ENCODE measurements at regions not wholly inside any gene's neighbourhood (a gene's known extent, or its start where the extent isn't known, plus 50 kb on each side); places are given as distances from the start of the nearest gene placed in this dataset.
"Not testable (repeated sequence)": the region's sequence is repeated elsewhere in the genome, so short reads cannot be mapped to it uniquely, and the experiment has no call there.

DNA sequence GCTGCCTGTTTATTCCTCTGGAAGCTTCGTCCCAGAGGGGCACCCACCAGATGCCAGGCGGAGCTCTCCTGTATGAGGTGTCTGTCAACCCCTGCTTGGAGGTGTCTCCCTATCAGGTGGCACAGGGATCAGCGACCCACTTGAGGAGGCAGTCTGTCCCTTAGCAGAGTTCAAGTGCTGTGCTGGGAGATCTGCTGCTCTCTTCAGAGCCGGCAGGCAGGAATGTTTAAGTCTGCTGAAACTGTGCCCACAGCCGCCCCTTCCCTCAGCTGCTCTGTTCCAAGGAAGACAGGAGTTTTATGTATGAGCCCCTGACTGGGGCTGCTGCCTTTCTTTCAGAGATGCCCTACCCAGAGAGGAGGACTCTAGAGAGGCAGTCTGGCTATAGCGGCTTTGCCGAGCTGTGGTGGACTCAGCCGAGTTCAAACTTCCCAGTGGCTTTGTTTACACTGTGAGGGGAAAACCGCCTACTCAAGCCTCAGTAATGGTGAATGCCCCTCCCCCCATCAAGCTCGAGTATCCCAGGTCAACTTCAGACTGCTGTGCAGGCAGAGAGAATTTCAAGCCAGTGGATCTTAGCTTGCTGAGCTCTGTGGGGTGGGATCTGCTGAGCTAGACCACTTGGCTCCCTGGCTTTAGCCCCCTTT lies 279.8 kb downstream of the TTC8 start:
- not testable (repeated sequence) for H3K14ac ChIP-seq (ENCODE audit: insufficient read length); H2BK15ac ChIP-seq (ENCODE audit: low read length); H3K4me1 ChIP-seq (replicated peaks in 1 of 4; ENCODE audit: control insufficient read depth in 3 of 4, insufficient read depth in 4 of 4, low read length in 3 of 4); H3K4ac ChIP-seq (replicated peaks; ENCODE audit: insufficient read length, low read depth, low read length); H3K56ac ChIP-seq (replicated peaks; ENCODE audit: insufficient read length, low read depth, low read length); H4K8ac ChIP-seq (ENCODE audit: extremely low read depth, insufficient read depth, low read length); H3K9me3 ChIP-seq (ENCODE audit: insufficient read depth in 2 of 2, low read depth in 1 of 2, low read length in 1 of 2); H4K20me1 ChIP-seq (replicated peaks in 1 of 2; ENCODE audit: control insufficient read depth in 1 of 2, insufficient read depth in 2 of 2, low read length in 2 of 2); H4K5ac ChIP-seq (ENCODE audit: insufficient read length, low read depth, low read length); H3K4me2 ChIP-seq (ENCODE audit: insufficient read depth in 1 of 2, low read depth in 2 of 2, low read length in 2 of 2); H3K79me2 ChIP-seq (ENCODE audit: control insufficient read depth in 1 of 2, insufficient read depth in 2 of 2, low read length in 2 of 2); H3K18ac ChIP-seq (ENCODE audit: extremely low read depth, low read length); H2AK5ac ChIP-seq (ENCODE audit: low read depth, low read length); H3K27ac ChIP-seq (ENCODE audit: low read depth, low read length); H2BK120ac ChIP-seq (replicated peaks; ENCODE audit: low read depth, low read length); H2BK5ac ChIP-seq (ENCODE audit: low read depth, low read length); H3K23me2 ChIP-seq (ENCODE audit: low read depth, low read length); H3K4me3 ChIP-seq (ENCODE audit: extremely low read depth in 1 of 4, insufficient read depth in 2 of 4, low read depth in 3 of 4, low read length in 4 of 4); H3K36me3 ChIP-seq (ENCODE audit: control insufficient read depth in 2 of 4, insufficient read depth in 4 of 4, low read length in 3 of 4); FAIRE-seq; H3K9ac ChIP-seq (replicated peaks in 1 of 4; ENCODE audit: extremely low read depth in 1 of 4, low read depth in 3 of 4, low read length in 3 of 4); H3K23ac ChIP-seq (ENCODE audit: insufficient read length); H3K79me1 ChIP-seq (ENCODE audit: low read depth, low read length); H2BK12ac ChIP-seq (ENCODE audit: low read depth, low read length); H4K91ac ChIP-seq (replicated peaks; ENCODE audit: insufficient read length, low read length); H2AFZ ChIP-seq (ENCODE audit: low read length); DNase-seq (ENCODE audit: low read depth in 1 of 2, low spot score in 2 of 2); H3K27me3 ChIP-seq (replicated peaks in 1 of 4; ENCODE audit: control insufficient read depth in 3 of 4, extremely low read depth in 1 of 4, insufficient read depth in 3 of 4, low read length in 3 of 4); H2BK20ac ChIP-seq (ENCODE audit: low read length)
- ChIA-PET POLR2A (ENCODE audit: partially characterized antibody) (interaction anchor here (0.6 kb wide), 1 partner anchor 129 kb away, joined by 3 read pairs; no protein-coding TSS in a partner anchor), CTCF (ENCODE audit: partially characterized antibody) (interaction anchor here (1.1 kb wide), 1 partner anchor 37 kb away, joined by 3 read pairs; no protein-coding TSS in a partner anchor)
- 79% methylated on average over 8 of the region's 10 CpGs; no CpG with 5 or more reads in 1 of the 2 experiments for whole genome bisulfite sequencing, 2 experiments (ENCODE audit: extremely low coverage in 1 of 2, insufficient coverage in 1 of 2, insufficient read length in 1 of 2, insufficient replicate concordance in 2 of 2, low coverage in 1 of 2, low lambda C conversion rate in 2 of 2, missing lambda C conversion rate in 1 of 2)

- not testable (repeated sequence) for H3K4ac ChIP-seq (replicated peaks; ENCODE audit: insufficient read length, low read depth, low read length); H3K9ac ChIP-seq (replicated peaks in 1 of 4; ENCODE audit: extremely low read depth in 1 of 4, low read depth in 3 of 4, low read length in 3 of 4); FAIRE-seq; H4K5ac ChIP-seq (ENCODE audit: insufficient read length, low read depth, low read length); H3K36me3 ChIP-seq (ENCODE audit: control insufficient read depth in 2 of 4, insufficient read depth in 4 of 4, low read length in 3 of 4); H3K56ac ChIP-seq (replicated peaks; ENCODE audit: insufficient read length, low read depth, low read length); H3K27ac ChIP-seq (ENCODE audit: low read depth, low read length); H3K23ac ChIP-seq (ENCODE audit: insufficient read length); H3K9me3 ChIP-seq (ENCODE audit: insufficient read depth in 2 of 2, low read depth in 1 of 2, low read length in 1 of 2); H2BK15ac ChIP-seq (ENCODE audit: low read length); H3K23me2 ChIP-seq (ENCODE audit: low read depth, low read length); H2BK20ac ChIP-seq (ENCODE audit: low read length); H3K4me2 ChIP-seq (ENCODE audit: insufficient read depth in 1 of 2, low read depth in 2 of 2, low read length in 2 of 2); H3K14ac ChIP-seq (ENCODE audit: insufficient read length); H2BK120ac ChIP-seq (replicated peaks; ENCODE audit: low read depth, low read length); H2BK12ac ChIP-seq (ENCODE audit: low read depth, low read length); H3K79me1 ChIP-seq (ENCODE audit: low read depth, low read length); H4K91ac ChIP-seq (replicated peaks; ENCODE audit: insufficient read length, low read length); H2AK5ac ChIP-seq (ENCODE audit: low read depth, low read length); H3K4me1 ChIP-seq (replicated peaks in 1 of 4; ENCODE audit: control insufficient read depth in 3 of 4, insufficient read depth in 4 of 4, low read length in 3 of 4); H3K18ac ChIP-seq (ENCODE audit: extremely low read depth, low read length); H3K4me3 ChIP-seq (ENCODE audit: extremely low read depth in 1 of 4, insufficient read depth in 2 of 4, low read depth in 3 of 4, low read length in 4 of 4); H2AFZ ChIP-seq (ENCODE audit: low read length); H3K27me3 ChIP-seq (replicated peaks in 1 of 4; ENCODE audit: control insufficient read depth in 3 of 4, extremely low read depth in 1 of 4, insufficient read depth in 3 of 4, low read length in 3 of 4); H3K79me2 ChIP-seq (ENCODE audit: control insufficient read depth in 1 of 2, insufficient read depth in 2 of 2, low read length in 2 of 2); H4K8ac ChIP-seq (ENCODE audit: extremely low read depth, insufficient read depth, low read length); H2BK5ac ChIP-seq (ENCODE audit: low read depth, low read length); DNase-seq (ENCODE audit: low read depth in 1 of 2, low spot score in 2 of 2); H4K20me1 ChIP-seq (replicated peaks in 1 of 2; ENCODE audit: control insufficient read depth in 1 of 2, insufficient read depth in 2 of 2, low read length in 2 of 2)
- POLR2A ChIA-PET (ENCODE audit: partially characterized antibody), result interaction anchor here (0.6 kb wide), 1 partner anchor 128 kb away, joined by 3 read pairs; no protein-coding TSS in a partner anchor
- 92% methylated on average over 4 of the region's 4 CpGs; no CpG with 5 or more reads in 1 of the 2 experiments for WGBS, 2 experiments (ENCODE audit: extremely low coverage in 1 of 2, insufficient coverage in 1 of 2, insufficient read length in 1 of 2, insufficient replicate concordance in 2 of 2, low coverage in 1 of 2, low lambda C conversion rate in 2 of 2, missing lambda C conversion rate in 1 of 2)
- CTCF ChIA-PET (ENCODE audit: partially characterized antibody), result interaction anchor here (1.1 to 1.3 kb wide), 2 partner anchors 10 to 37 kb away, joined by 3 read pairs; no protein-coding TSS in a partner anchor
These were observed 280.4 kb downstream of the TTC8 start for GRCh38 chr14:89104861-89105260.

Measured in H1 (cell line).